Muscle of leg (tissue), 3 donors: ENCODE measurements at regions not wholly inside any gene's neighbourhood (a gene's known extent, or its start where the extent isn't known, plus 50 kb on each side); places are given as distances from the start of the nearest gene placed in this dataset.
A peak's percentile ranks its signal among the peaks of the same experiment; 100 is the strongest.
"Not testable (repeated sequence)": the region's sequence is repeated elsewhere in the genome, so short reads cannot be mapped to it uniquely, and the experiment has no call there.

ENCODE experiments used
- DNase-seq: peaks from one replicate; pipeline ENCODE4 v3.0.0; 2013
- H3K27ac ChIP-seq: one replicate; pipeline ENCODE4 v1.5.1; 2013; ENCODE audit warnings: mild to moderate bottlenecking, low read length, control low read depth
- H3K27me3 ChIP-seq: one replicate; pipeline ENCODE4 v1.6.1; 2013; ENCODE audit warnings: low read length; ENCODE audit not compliant: control insufficient read depth, insufficient read depth
- H3K36me3 ChIP-seq: one replicate; pipeline ENCODE4 v1.6.1; 2013; ENCODE audit warnings: low read length; ENCODE audit not compliant: control insufficient read depth, insufficient read depth
- H3K4me1 ChIP-seq: one replicate; pipeline ENCODE4 v1.6.1; 2013; ENCODE audit warnings: low read length; ENCODE audit not compliant: control insufficient read depth, insufficient read depth
- H3K4me3 ChIP-seq: one replicate; pipeline ENCODE4 v1.5.1; 2013; ENCODE audit warnings: low read length, control low read depth
- H3K9me3 ChIP-seq: replicated peaks from 2 replicates; pipeline ENCODE4 v1.6.1; 2013; ENCODE audit warnings: low read depth, low read length; ENCODE audit not compliant: control insufficient read depth
- WGBS: methylation state at CpG from one replicate; pipeline ENCODE4 v1.1.5; 2013; ENCODE audit warnings: missing lambda C conversion rate; ENCODE audit not compliant: insufficient coverage; 5-methylcytosine and 5-hydroxymethylcytosine counted together

- Histone ChIP-seq H3K9me3 (no peaks in the 10 kb centered on the region), H3K4me3 (no peak overlapping the region), H3K27ac (no peak overlapping the region), H3K36me3 (no peaks in the 10 kb centered on the region), H3K27me3 (no peaks in the 10 kb centered on the region), H3K4me1 (no peaks in the 10 kb centered on the region)
- WGBS, result no CpG with 5 or more reads among the region's 2 CpGs
- no peak for DNase-seq
Measured at GRCh38 chr15:92724144-92724543, 68.6 kb upstream of the FAM174B start.

DNA sequence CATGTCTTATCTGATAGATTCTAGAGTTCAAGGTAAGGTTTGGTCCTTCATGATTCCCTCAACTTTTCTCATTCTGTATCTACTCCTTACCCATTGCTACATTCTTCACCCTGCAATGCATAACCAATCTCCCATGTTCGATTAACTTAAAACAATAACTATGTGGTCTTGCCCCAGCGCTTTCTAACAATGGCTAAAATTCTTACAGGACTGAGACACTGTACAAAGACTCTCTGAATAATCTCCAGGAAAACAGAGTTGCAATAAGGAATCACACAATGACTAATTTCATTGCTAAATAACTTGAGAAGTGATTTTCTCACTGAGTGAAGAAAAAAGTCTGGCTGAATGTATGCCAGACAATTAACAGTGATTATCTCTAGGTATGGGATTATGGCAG, 69.6 kb upstream of the FAM174B start:
- DNase-seq, result no peak
- H3K4me3 ChIP-seq, result no peak overlapping the region
- no peaks in the 10 kb centered on the region for H3K9me3 ChIP-seq
- H3K36me3 ChIP-seq, result no peaks in the 10 kb centered on the region
- H3K27ac ChIP-seq, result no peak overlapping the region
- WGBS, result 100% methylated on average over 1 of the region's 2 CpGs
- no peaks in the 10 kb centered on the region for H3K4me1 ChIP-seq
- no peaks in the 10 kb centered on the region for H3K27me3 ChIP-seq

- WGBS, result 71% methylated on average over 1 of the region's 4 CpGs
- DNase-seq, result no peak
- no peaks in the 10 kb centered on the region for H3K36me3 ChIP-seq
- H3K9me3 ChIP-seq, result no peaks in the 10 kb centered on the region
- no peaks in the 10 kb centered on the region for H3K4me1 ChIP-seq
- no peak overlapping the region for H3K4me3 ChIP-seq
- no peak overlapping the region for H3K27ac ChIP-seq
- no peaks in the 10 kb centered on the region for H3K27me3 ChIP-seq
Measured at GRCh38 chr15:92728266-92728665, 72.7 kb upstream of the FAM174B start.

DNA sequence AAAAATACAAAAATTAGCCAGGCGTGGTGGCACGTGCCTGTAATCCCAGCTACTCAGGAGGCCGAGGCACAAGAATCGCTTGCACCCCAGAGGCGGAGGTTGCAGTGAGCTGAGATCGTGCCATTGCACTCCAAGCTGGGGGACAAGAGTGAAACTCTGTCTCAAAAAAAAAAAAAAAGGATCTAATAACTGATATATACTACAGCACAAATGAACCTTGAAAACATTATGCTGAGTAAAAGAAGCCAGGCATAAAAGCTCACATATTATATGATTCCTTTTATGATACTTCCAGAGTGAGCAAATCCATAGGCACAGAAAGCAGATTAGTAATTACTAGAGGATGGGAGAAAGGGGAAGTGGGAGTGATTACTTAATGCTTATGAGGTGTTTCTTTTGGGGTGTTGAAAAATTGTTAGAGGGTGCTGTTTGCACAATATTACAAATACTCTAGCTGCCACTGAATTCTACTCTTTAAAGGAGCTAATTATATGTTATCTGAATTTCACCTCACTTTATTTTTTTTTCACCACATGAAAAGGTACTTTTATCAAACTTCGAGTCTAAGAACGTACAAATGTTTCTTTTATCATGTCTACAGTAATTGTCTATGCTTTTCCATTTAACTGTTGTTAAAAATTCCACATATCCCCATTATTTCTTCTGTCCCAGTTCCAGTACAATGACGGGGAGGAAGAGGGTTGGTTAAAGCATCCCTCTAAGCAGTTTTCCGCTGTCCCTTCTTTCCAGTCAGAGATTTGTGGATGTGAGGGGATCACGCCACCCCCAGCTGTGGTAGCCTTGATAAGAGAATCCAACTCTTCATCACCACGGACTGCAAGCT, 77.7 kb upstream of the FAM174B start:
- no peaks in the 10 kb centered on the region for H3K36me3 ChIP-seq
- H3K27me3 ChIP-seq, result no peaks in the 10 kb centered on the region
- no peak for DNase-seq
- peak overlapping the region; percentile 48 for H3K4me3 ChIP-seq
- H3K4me1 ChIP-seq, result no peaks in the 10 kb centered on the region
- WGBS, result 48% methylated on average over 4 of the region's 12 CpGs
- no peak overlapping the region for H3K27ac ChIP-seq
- H3K9me3 ChIP-seq, result no peaks in the 10 kb centered on the region

GRCh38 chr15:92733934-92734521, 78.5 kb upstream of the FAM174B start:
- Histone ChIP-seq H3K4me1 (no peaks in the 10 kb centered on the region), H3K4me3 (peak overlapping the region; percentile 48), H3K9me3 (no peaks in the 10 kb centered on the region), H3K27me3 (no peaks in the 10 kb centered on the region), H3K36me3 (no peaks in the 10 kb centered on the region), H3K27ac (peak overlapping the region; percentile 54)
- DNase-seq, result peak; percentile 79
- 9% methylated on average over 8 of the region's 33 CpGs for WGBS

GRCh38 chr15:92739246-92739645, 83.7 kb upstream of the FAM174B start:
- DNase-seq, H3K27me3 ChIP-seq, H3K9me3 ChIP-seq, H3K4me3 ChIP-seq, H3K27ac ChIP-seq, H3K36me3 ChIP-seq, H3K4me1 ChIP-seq: not testable (repeated sequence)
- no CpG with 5 or more reads among the region's 4 CpGs for WGBS

DNA sequence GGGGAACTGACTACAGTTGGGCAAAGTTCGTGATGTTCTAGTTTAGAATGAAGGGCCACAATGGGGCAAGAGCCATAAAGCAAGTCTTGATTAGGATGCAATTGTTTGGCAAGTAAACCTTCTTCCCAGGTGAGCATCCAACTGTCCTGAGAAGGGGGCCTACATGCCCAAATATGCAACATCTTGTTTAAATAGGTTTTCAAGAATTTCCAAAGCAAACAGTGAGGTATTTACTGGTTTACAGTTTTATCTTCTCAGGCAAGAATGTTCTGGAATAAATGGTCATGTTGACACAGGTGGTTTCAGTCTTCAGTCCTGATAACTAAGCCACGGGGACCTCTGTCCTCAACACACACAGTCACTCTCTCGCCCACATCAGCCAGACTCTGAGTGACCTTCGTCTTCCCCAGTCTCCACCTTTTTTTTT, 90.3 kb upstream of the FAM174B start:
- Histone ChIP-seq H3K36me3 (no peaks in the 10 kb centered on the region), H3K4me1 (peaks cover 2% of the 10 kb centered on the region), H3K9me3 (no peaks in the 10 kb centered on the region), H3K4me3 (no peak overlapping the region), H3K27ac (no peak overlapping the region), H3K27me3 (no peaks in the 10 kb centered on the region)
- WGBS, result 81% methylated on average over 3 of the region's 4 CpGs
- DNase-seq, result no peak

DNA sequence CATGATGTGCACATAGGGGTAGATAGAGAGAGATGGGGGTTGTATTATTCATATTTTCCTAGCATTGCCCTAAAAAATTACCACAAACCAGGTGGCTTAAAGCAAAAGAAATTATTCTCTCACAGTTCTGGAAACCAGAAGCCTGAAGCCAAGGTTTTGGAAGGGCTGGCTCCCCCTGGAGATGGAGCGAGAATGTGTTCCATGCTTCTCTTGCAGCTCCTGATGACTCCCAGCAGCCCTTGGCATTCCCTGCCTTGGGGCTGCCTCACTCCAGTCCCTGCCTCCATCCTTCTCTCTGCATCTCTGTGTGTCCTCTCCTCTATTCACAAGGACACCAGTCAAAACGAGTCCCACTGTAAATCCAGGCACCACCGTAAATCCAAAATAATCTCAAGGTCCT, 91.5 kb upstream of the FAM174B start:
- Histone ChIP-seq H3K36me3 (no peaks in the 10 kb centered on the region), H3K9me3 (no peaks in the 10 kb centered on the region), H3K27ac (no peak overlapping the region), H3K27me3 (no peaks in the 10 kb centered on the region), H3K4me3 (no peak overlapping the region), H3K4me1 (peaks cover 2% of the 10 kb centered on the region)
- DNase-seq, result no peak
- 100% methylated on average over 1 of the region's 3 CpGs for WGBS

GRCh38 chr15:92749216-92749615, 93.6 kb upstream of the FAM174B start:
- 23% methylated on average over 4 of the region's 4 CpGs for WGBS
- H3K9me3 ChIP-seq, result no peaks in the 10 kb centered on the region
- H3K4me1 ChIP-seq, result peaks cover 2% of the 10 kb centered on the region
- H3K27me3 ChIP-seq, result no peaks in the 10 kb centered on the region
- no peak overlapping the region for H3K4me3 ChIP-seq
- DNase-seq, result peak; percentile 65
- no peaks in the 10 kb centered on the region for H3K36me3 ChIP-seq
- no peak overlapping the region for H3K27ac ChIP-seq

GRCh38 chr15:92749946-92750345, 94.4 kb upstream of the FAM174B start:
- no peak for DNase-seq
- Histone ChIP-seq H3K4me1 (peaks cover 2% of the 10 kb centered on the region), H3K9me3 (no peaks in the 10 kb centered on the region), H3K27ac (no peak overlapping the region), H3K36me3 (no peaks in the 10 kb centered on the region), H3K4me3 (no peak overlapping the region), H3K27me3 (no peaks in the 10 kb centered on the region)
- WGBS, result no CpG with 5 or more reads among the region's 4 CpGs
